Mucosa of stomach (tissue), 1 donor: ENCODE measurements at regions not wholly inside any gene's neighbourhood (a gene's known extent, or its start where the extent isn't known, plus 50 kb on each side); places are given as distances from the start of the nearest gene placed in this dataset.

Experiments
- H3K27me3 ChIP-seq: one replicate; pipeline ENCODE4 v1.7.0; 2013; ENCODE audit warnings: mild to moderate bottlenecking, low read length; ENCODE audit not compliant: control insufficient read depth, insufficient read depth
- H3K36me3 ChIP-seq: one replicate; pipeline ENCODE4 v1.7.0; 2013; ENCODE audit warnings: low read length; ENCODE audit not compliant: control insufficient read depth, insufficient read depth
- H3K4me1 ChIP-seq: one replicate; pipeline ENCODE4 v1.7.0; 2013; ENCODE audit warnings: mild to moderate bottlenecking, low read length; ENCODE audit not compliant: control insufficient read depth, insufficient read depth
- H3K4me3 ChIP-seq: one replicate; pipeline ENCODE4 v1.7.0; 2013; ENCODE audit warnings: low read length
- H3K9ac ChIP-seq: one replicate; pipeline ENCODE4 v1.7.0; 2013; ENCODE audit warnings: mild to moderate bottlenecking, low read length, moderate library complexity
- H3K9me3 ChIP-seq: one replicate; pipeline ENCODE4 v1.7.0; 2013; ENCODE audit warnings: mild to moderate bottlenecking, low read length, moderate library complexity; ENCODE audit not compliant: control insufficient read depth
- donor health status: Pancreatic carcinoma.

GRCh38 chr3:64321747-64322146 lies 96.5 kb upstream of the PRICKLE2 start:
- Histone ChIP-seq H3K27me3 (no peaks in the 10 kb centered on the region), H3K9ac (no peak overlapping the region), H3K9me3 (no peaks in the 10 kb centered on the region), H3K4me3 (no peak overlapping the region), H3K36me3 (no peaks in the 10 kb centered on the region), H3K4me1 (no peaks in the 10 kb centered on the region)

- no peaks in the 10 kb centered on the region for H3K4me1 ChIP-seq
- H3K9me3 ChIP-seq: no peaks in the 10 kb centered on the region
- H3K27me3 ChIP-seq: no peaks in the 10 kb centered on the region
- no peaks in the 10 kb centered on the region for H3K36me3 ChIP-seq
- H3K4me3 ChIP-seq: no peak overlapping the region
- H3K9ac ChIP-seq: no peak overlapping the region
Observed at GRCh38 chr3:64319391-64319790, 94.1 kb upstream of the PRICKLE2 start.

- H3K9ac ChIP-seq: no peak overlapping the region
- no peak overlapping the region for H3K4me3 ChIP-seq
- H3K9me3 ChIP-seq: no peaks in the 10 kb centered on the region
- H3K36me3 ChIP-seq: no peaks in the 10 kb centered on the region
- H3K4me1 ChIP-seq: no peaks in the 10 kb centered on the region
- no peaks in the 10 kb centered on the region for H3K27me3 ChIP-seq
Observed at GRCh38 chr3:64318668-64319271, 93.5 kb upstream of the PRICKLE2 start.

- Histone ChIP-seq H3K9me3 (no peaks in the 10 kb centered on the region), H3K9ac (no peak overlapping the region), H3K4me3 (no peak overlapping the region), H3K36me3 (no peaks in the 10 kb centered on the region), H3K4me1 (no peaks in the 10 kb centered on the region), H3K27me3 (no peaks in the 10 kb centered on the region)
Observed at GRCh38 chr3:64318001-64318400, 92.7 kb upstream of the PRICKLE2 start.

GRCh38 chr3:64316971-64317370 lies 91.7 kb upstream of the PRICKLE2 start:
- H3K9me3 ChIP-seq: no peaks in the 10 kb centered on the region
- no peak overlapping the region for H3K4me3 ChIP-seq
- H3K4me1 ChIP-seq: no peaks in the 10 kb centered on the region
- no peak overlapping the region for H3K9ac ChIP-seq
- no peaks in the 10 kb centered on the region for H3K36me3 ChIP-seq
- H3K27me3 ChIP-seq: no peaks in the 10 kb centered on the region

GRCh38 chr3:64311424-64312061 lies 86.3 kb upstream of the PRICKLE2 start:
- H3K36me3 ChIP-seq: no peaks in the 10 kb centered on the region
- no peaks in the 10 kb centered on the region for H3K9me3 ChIP-seq
- no peak overlapping the region for H3K4me3 ChIP-seq
- no peak overlapping the region for H3K9ac ChIP-seq
- no peaks in the 10 kb centered on the region for H3K27me3 ChIP-seq
- H3K4me1 ChIP-seq: no peaks in the 10 kb centered on the region

GRCh38 chr3:64308931-64309330 lies 83.7 kb upstream of the PRICKLE2 start:
- no peaks in the 10 kb centered on the region for H3K27me3 ChIP-seq
- no peak overlapping the region for H3K9ac ChIP-seq
- no peaks in the 10 kb centered on the region for H3K36me3 ChIP-seq
- H3K9me3 ChIP-seq: no peaks in the 10 kb centered on the region
- no peaks in the 10 kb centered on the region for H3K4me1 ChIP-seq
- no peak overlapping the region for H3K4me3 ChIP-seq

- Histone ChIP-seq H3K9me3 (no peaks in the 10 kb centered on the region), H3K4me3 (no peak overlapping the region), H3K36me3 (no peaks in the 10 kb centered on the region), H3K9ac (no peak overlapping the region), H3K4me1 (no peaks in the 10 kb centered on the region), H3K27me3 (no peaks in the 10 kb centered on the region)
Observed at GRCh38 chr3:64306745-64307144, 81.5 kb upstream of the PRICKLE2 start.

GRCh38 chr3:64305731-64306130 lies 80.5 kb upstream of the PRICKLE2 start:
- Histone ChIP-seq H3K9ac (no peak overlapping the region), H3K4me1 (no peaks in the 10 kb centered on the region), H3K36me3 (no peaks in the 10 kb centered on the region), H3K27me3 (no peaks in the 10 kb centered on the region), H3K4me3 (no peak overlapping the region), H3K9me3 (no peaks in the 10 kb centered on the region)

- Histone ChIP-seq H3K9ac (no peak overlapping the region), H3K27me3 (no peaks in the 10 kb centered on the region), H3K4me1 (no peaks in the 10 kb centered on the region), H3K36me3 (no peaks in the 10 kb centered on the region), H3K4me3 (no peak overlapping the region), H3K9me3 (no peaks in the 10 kb centered on the region)
Observed at GRCh38 chr3:64304828-64305410, 79.7 kb upstream of the PRICKLE2 start.

- H3K9ac ChIP-seq: no peak overlapping the region
- no peaks in the 10 kb centered on the region for H3K27me3 ChIP-seq
- H3K9me3 ChIP-seq: no peaks in the 10 kb centered on the region
Observed at GRCh38 chr3:64303881-64304280, 78.6 kb upstream of the PRICKLE2 start.

GRCh38 chr3:64303401-64303800 lies 78.1 kb upstream of the PRICKLE2 start:
- no peaks in the 10 kb centered on the region for H3K36me3 ChIP-seq
- H3K9me3 ChIP-seq: no peaks in the 10 kb centered on the region
- no peaks in the 10 kb centered on the region for H3K27me3 ChIP-seq
- no peak overlapping the region for H3K4me3 ChIP-seq
- H3K9ac ChIP-seq: no peak overlapping the region
- no peaks in the 10 kb centered on the region for H3K4me1 ChIP-seq

More at GRCh38 chr3:64303881-64304280, 78.6 kb upstream of the PRICKLE2 start:
- H3K36me3 ChIP-seq: no peaks in the 10 kb centered on the region
- H3K4me3 ChIP-seq: no peak overlapping the region
- no peaks in the 10 kb centered on the region for H3K4me1 ChIP-seq
